GM13976 (cell line): ENCODE measurements at regions not wholly inside any gene's neighbourhood (a gene's known extent, or its start where the extent isn't known, plus 50 kb on each side); places are given as distances from the start of the nearest gene placed in this dataset.

Source experiments
- DNase-seq: peaks from one replicate; pipeline ENCODE4 v3.0.0; 2012; ENCODE audit warnings: low spot score
- CTCF ChIP-seq: IDR thresholded peaks from 2 replicates; pipeline ENCODE4 v1.5.1; 2012; ENCODE audit warnings: borderline replicate concordance, mild to moderate bottlenecking; ENCODE audit not compliant: insufficient read depth; ENCODE audit errors: extremely low read depth, missing control alignments, control extremely low read depth
- in situ Hi-C: fragments of 300-500 bp; cut with MboI; formaldehyde crosslinking; loops from one replicate; pipeline ENCODE4 v1.12.0; 2022; ENCODE audit warnings: low sequenced_read_pairs, mixed read lengths, inconsistent platforms; ENCODE audit not compliant: unreplicated experiment

GRCh38 chr2:220786216-220786615 is 785.9 kb downstream of the EPHA4 start:
- in situ Hi-C loops: no loop called here
- no peak for DNase-seq

GRCh38 chr2:220787251-220787650 is 784.9 kb downstream of the EPHA4 start:
- in situ Hi-C loops: no loop called here
- TF ChIP-seq CTCF: no peak
- no peak for DNase-seq

More at GRCh38 chr2:220786216-220786615, 785.9 kb downstream of the EPHA4 start:
- TF ChIP-seq CTCF: no peak

- no peak for DNase-seq
- in situ Hi-C loops: no loop called here
- TF ChIP-seq CTCF: no peak
These were observed 782.1 kb downstream of the EPHA4 start for GRCh38 chr2:220789961-220790360.

GRCh38 chr2:220795705-220796104 is 776.4 kb downstream of the EPHA4 start:
- no peak for TF ChIP-seq CTCF
- in situ Hi-C loops: no loop called here

GRCh38 chr2:220811115-220811514 is 761.0 kb downstream of the EPHA4 start:
- in situ Hi-C loops: no loop called here
- no peak for DNase-seq
- TF ChIP-seq CTCF: no peak

More at GRCh38 chr2:220795705-220796104, 776.4 kb downstream of the EPHA4 start:
- DNase-seq: no peak

GRCh38 chr2:220811952-220812570 is 760.0 kb downstream of the EPHA4 start:
- in situ Hi-C loops: no loop called here
- DNase-seq: no peak

More at GRCh38 chr2:220811952-220812570, 760.0 kb downstream of the EPHA4 start:
- no peak for TF ChIP-seq CTCF
